ENCODE measurements at regions not wholly inside any gene's neighbourhood (a gene's known extent, or its start where the extent isn't known, plus 50 kb on each side); places are given as distances from the start of the nearest gene placed in this dataset.
A peak's percentile ranks its signal among the peaks of the same experiment; 100 is the strongest.

- Histone ChIP-seq H3K9me3 (no peaks in the 10 kb centered on the region), H3K27ac (peak overlapping the region; percentile 60), H3K4me1 (peaks cover 19% of the 10 kb centered on the region), H3K4me3 (no peak overlapping the region), H3K36me3 (no peaks in the 10 kb centered on the region), H3K27me3 (no peaks in the 10 kb centered on the region)
- 42% methylated on average over 6 of the region's 6 CpGs for WGBS
- TF ChIP-seq CTCF (IDR thresholded peaks at IDR 0.05) (no peak), POLR2A (IDR thresholded peaks at IDR 0.05) (no peak), POLR2AphosphoS5 (IDR thresholded peaks at IDR 0.05) (no peak), EP300 (IDR thresholded peaks at IDR 0.05) (no peak)
- no peak for DNase-seq (ENCODE audit: low spot score in 2 of 2)
Measured at GRCh38 chr3:154059833-154060232, 61.4 kb upstream of the ARHGEF26 start.

- Histone ChIP-seq H3K27ac (peak overlapping the region; percentile 60), H3K4me3 (no peak overlapping the region), H3K36me3 (no peaks in the 10 kb centered on the region), H3K4me1 (peaks cover 19% of the 10 kb centered on the region), H3K27me3 (no peaks in the 10 kb centered on the region), H3K9me3 (no peaks in the 10 kb centered on the region)
- TF ChIP-seq POLR2A (IDR thresholded peaks at IDR 0.05) (no peak), POLR2AphosphoS5 (IDR thresholded peaks at IDR 0.05) (peak in 1 of 3 donors; percentile 24)
- no peak for DNase-seq (ENCODE audit: low spot score in 2 of 2)
- WGBS = 23% methylated on average over 4 of the region's 4 CpGs
Measured at GRCh38 chr3:154060238-154061000, 60.8 kb upstream of the ARHGEF26 start.

DNA sequence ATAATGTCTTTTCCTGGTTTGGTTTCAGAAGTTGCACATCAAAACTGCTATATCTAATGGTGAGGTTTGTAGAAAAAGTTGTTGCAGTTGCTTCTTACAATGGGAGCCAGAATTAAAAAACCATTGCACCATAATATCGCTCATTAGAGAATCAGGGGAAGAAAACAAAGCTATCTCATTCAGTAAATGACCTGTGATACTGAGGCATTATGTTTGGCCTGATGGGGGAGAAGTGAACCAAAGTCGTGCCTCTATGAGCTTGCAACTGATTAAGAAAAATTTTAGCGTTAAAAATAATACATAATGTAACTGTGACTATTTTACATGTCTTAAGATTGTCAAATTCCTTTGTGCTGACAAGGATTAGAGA, 60.2 kb upstream of the ARHGEF26 start:
- TF ChIP-seq EP300 (IDR thresholded peaks at IDR 0.05) = no peak
- no peak for TF ChIP-seq CTCF (IDR thresholded peaks at IDR 0.05)
- TF ChIP-seq POLR2A (IDR thresholded peaks at IDR 0.05) = no peak
- no peak for TF ChIP-seq POLR2AphosphoS5 (IDR thresholded peaks at IDR 0.05)
- Histone ChIP-seq H3K4me1 (peaks cover 19% of the 10 kb centered on the region), H3K9me3 (no peaks in the 10 kb centered on the region), H3K4me3 (no peak overlapping the region), H3K27me3 (no peaks in the 10 kb centered on the region), H3K36me3 (no peaks in the 10 kb centered on the region), H3K27ac (no peak overlapping the region)
- 44% methylated on average over 3 of the region's 3 CpGs for WGBS
- no peak for DNase-seq (ENCODE audit: low spot score in 2 of 2)

DNA sequence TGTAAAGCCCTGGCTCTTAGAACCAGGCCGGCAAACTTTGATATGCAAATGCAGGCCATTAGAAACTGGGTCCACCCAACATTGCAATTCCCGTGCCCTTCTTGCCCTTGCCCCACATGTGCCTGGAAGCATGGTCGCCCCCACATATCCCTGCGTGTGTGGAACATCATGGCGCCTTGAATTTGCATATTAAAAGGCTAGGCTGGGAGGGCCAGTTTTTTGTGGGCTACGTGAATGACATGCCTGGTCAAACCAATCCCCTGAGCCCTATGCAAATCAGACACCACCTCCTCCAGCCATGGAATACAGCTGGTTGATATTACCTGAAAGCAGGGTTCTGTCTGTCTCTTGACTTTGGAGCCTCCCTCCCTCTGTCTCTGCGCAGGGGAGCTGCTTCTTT, 58.7 kb upstream of the ARHGEF26 start:
- WGBS = 92% methylated on average over 7 of the region's 7 CpGs
- H3K36me3 ChIP-seq = no peaks in the 10 kb centered on the region
- no peak for DNase-seq (ENCODE audit: low spot score in 2 of 2)
- peaks cover 19% of the 10 kb centered on the region for H3K4me1 ChIP-seq
- TF ChIP-seq POLR2AphosphoS5 (IDR thresholded peaks at IDR 0.05) (no peak), CTCF (IDR thresholded peaks at IDR 0.05) (no peak), POLR2A (IDR thresholded peaks at IDR 0.05) (no peak), EP300 (IDR thresholded peaks at IDR 0.05) (no peak)
- H3K9me3 ChIP-seq = no peaks in the 10 kb centered on the region
- no peak overlapping the region for H3K27ac ChIP-seq
- no peak overlapping the region for H3K4me3 ChIP-seq
- no peaks in the 10 kb centered on the region for H3K27me3 ChIP-seq

DNA sequence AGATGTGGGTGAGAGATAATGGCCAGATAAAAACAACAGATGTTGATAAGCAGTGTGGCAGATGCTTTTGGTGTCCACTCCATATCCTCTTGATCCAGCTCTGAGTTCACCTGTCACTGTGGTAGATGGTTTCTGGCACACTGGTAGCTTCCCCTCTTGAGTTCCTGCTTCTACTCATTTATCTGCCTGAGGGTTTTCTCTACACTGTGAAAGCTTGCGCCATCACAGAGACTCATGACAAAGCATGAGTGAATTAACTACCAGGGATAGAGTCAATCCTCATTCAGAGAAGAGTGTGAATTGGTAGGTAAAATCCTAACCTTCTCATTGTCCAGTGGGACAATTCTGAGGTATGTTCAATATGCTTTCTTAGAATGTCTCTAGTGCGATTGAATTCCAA, 50.0 kb upstream of the ARHGEF26 start:
- WGBS = 91% methylated on average over 2 of the region's 2 CpGs
- no peak overlapping the region for H3K4me3 ChIP-seq
- H3K27me3 ChIP-seq = no peaks in the 10 kb centered on the region
- H3K36me3 ChIP-seq = no peaks in the 10 kb centered on the region
- TF ChIP-seq POLR2A (IDR thresholded peaks at IDR 0.05) (no peak), EP300 (IDR thresholded peaks at IDR 0.05) (no peak), CTCF (IDR thresholded peaks at IDR 0.05) (no peak), POLR2AphosphoS5 (IDR thresholded peaks at IDR 0.05) (no peak)
- no peaks in the 10 kb centered on the region for H3K9me3 ChIP-seq
- no peak for DNase-seq (ENCODE audit: low spot score in 2 of 2)
- H3K4me1 ChIP-seq = no peaks in the 10 kb centered on the region
- no peak overlapping the region for H3K27ac ChIP-seq

All from suprapubic skin (tissue), 4 donors.